K562 (cell line): ENCODE measurements at regions not wholly inside any gene's neighbourhood (a gene's known extent, or its start where the extent isn't known, plus 50 kb on each side); places are given as distances from the start of the nearest gene placed in this dataset.

ENCODE experiments used
- ATAC-seq: fragments of 200-7000 bp; cut with Tn5 transposase; 3 replicates; pipeline ENCODE4 v1.9.1; 2020; ENCODE audit warnings: moderate library complexity
- BruUV-seq: library from RNA; stranded (reverse); fragments of 400-500 nt; replicated peaks from 2 replicates; lab custom pipeline; 2021; lab: Mats Ljungman, UMichigan
- CTCF ChIA-PET: fragments of 300-600 bp; formaldehyde crosslinking; extraction: SDS; loops from one replicate; lab custom pipeline; 2021; ENCODE audit warnings: low intra/inter-chr PET ratio; lab: Yijun Ruan, JAX
- POLR2A ChIA-PET: fragments of 300-600, 350-650 bp; sonication (Branson Sonifier 250); formaldehyde crosslinking; extraction: SDS; loops from one replicate; lab custom pipeline; 2021; ENCODE audit warnings: antibody characterized with exemption, inconsistent platforms; lab: Yijun Ruan, JAX
- DNase-seq, 4 experiments: peaks; one replicate each; pipeline versions ENCODE4 v3.0.0 to v3.0.0-alpha.2; 2011 to 2018; ENCODE audit warnings: low spot score in 3 of 4, mixed read lengths in 3 of 4; ENCODE audit errors: extremely low read depth in 1 of 4
- FAIRE-seq: peaks from 2 replicates; lab custom pipeline; 2011; peaks lifted over from hg19 to GRCh38; lab: Jason Lieb, UNC
- H2AFZ ChIP-seq: 2 replicates; pipeline ENCODE4 v1.6.0; 2011; ENCODE audit warnings: low read depth, low read length, control low read depth, inconsistent platforms
- H3K27ac ChIP-seq: fragments of 200-600 bp; 3 replicates; pipeline ENCODE4 v1.8.0; 2011; ENCODE audit warnings: low read depth, mild to moderate bottlenecking, control low read depth, inconsistent platforms, low read length, moderate library complexity, mixed read lengths; ENCODE audit errors: extremely low read depth
- H3K27me3 ChIP-seq, 2 experiments: fragments of 300-600 bp in 1 of 2; 2 replicates in 1 of 2; 3 replicates in 1 of 2; pipeline versions ENCODE4 v1.6.0 to v1.8.0; 2011; ENCODE audit warnings: inconsistent platforms in 2 of 2, low read length in 2 of 2, mild to moderate bottlenecking in 1 of 2, mixed read lengths in 1 of 2, moderate library complexity in 1 of 2; ENCODE audit not compliant: control insufficient read depth in 2 of 2, insufficient read depth in 2 of 2
- H3K36me3 ChIP-seq: fragments of 300-600 bp; 3 replicates; pipeline ENCODE4 v1.8.0; 2011; ENCODE audit warnings: mild to moderate bottlenecking, low read length, inconsistent platforms; ENCODE audit not compliant: control insufficient read depth, insufficient read depth
- H3K4me1 ChIP-seq, 2 experiments: fragments of 200-600 bp in 1 of 2; replicated peaks in 1 of 2; 2 replicates in 1 of 2; 3 replicates in 1 of 2; pipeline versions ENCODE4 v1.5.1 to v1.8.0; 2011; ENCODE audit warnings: inconsistent platforms in 2 of 2, low read length in 2 of 2, mild to moderate bottlenecking in 1 of 2, mixed read lengths in 1 of 2, moderate library complexity in 1 of 2; ENCODE audit not compliant: control insufficient read depth in 2 of 2, insufficient read depth in 2 of 2
- H3K4me2 ChIP-seq: 2 replicates; pipeline ENCODE4 v1.6.1; 2011; ENCODE audit warnings: low read length, control low read depth, inconsistent platforms, mixed read lengths; ENCODE audit not compliant: insufficient read depth
- H3K4me3 ChIP-seq: fragments of 200-600 bp; sonication (generic), shearing (Covaris generic); 2 replicates; pipeline ENCODE4 v1.5.1; 2016; ENCODE audit warnings: control low read depth, inconsistent platforms
- H3K79me2 ChIP-seq: fragments of 200-600 bp; 3 replicates; pipeline ENCODE4 v1.8.0; 2011; ENCODE audit warnings: low read length, inconsistent platforms; ENCODE audit not compliant: control insufficient read depth, insufficient read depth
- H3K9ac ChIP-seq, 2 experiments: 2 replicates each; pipeline versions ENCODE4 v1.6.0 to v1.6.1; 2011; ENCODE audit warnings: low read depth in 2 of 2, low read length in 2 of 2, control low read depth in 1 of 2, inconsistent platforms in 1 of 2, mild to moderate bottlenecking in 1 of 2, mixed read lengths in 1 of 2; ENCODE audit not compliant: insufficient read depth in 1 of 2
- H3K9me1 ChIP-seq: one replicate; pipeline ENCODE4 v1.6.0; 2011; ENCODE audit warnings: inconsistent platforms, mild to moderate bottlenecking, low read length, moderate library complexity; ENCODE audit not compliant: control insufficient read depth, insufficient read depth
- H3K9me3 ChIP-seq: replicated peaks from 2 replicates; pipeline ENCODE4 v1.5.1; 2011; ENCODE audit warnings: low read depth, low read length, inconsistent platforms; ENCODE audit not compliant: control insufficient read depth, insufficient read depth
- H4K20me1 ChIP-seq: replicated peaks from 2 replicates; pipeline ENCODE4 v1.6.1; 2011; ENCODE audit warnings: low read length, inconsistent platforms, mixed read lengths; ENCODE audit not compliant: control insufficient read depth, insufficient read depth
- C11orf30 ChIP-seq: fragments of 450-650 bp; IDR thresholded peaks from 2 replicates; pipeline ENCODE4 v1.6.1; 2016; ENCODE audit warnings: low read depth, mild to moderate bottlenecking
- CHD1 ChIP-seq: fragments of 200-600 bp; sonication (generic); IDR thresholded peaks from one replicate; pipeline ENCODE4 v1.6.1; 2012; ENCODE audit warnings: mild to moderate bottlenecking, moderate library complexity, low read length, inconsistent platforms
- DPF2 ChIP-seq: fragments of 450-650 bp; IDR thresholded peaks from 2 replicates; pipeline ENCODE4 v1.6.1; 2016
- ELF4 ChIP-seq: fragments of 450-650 bp; formaldehyde crosslinking; IDR thresholded peaks from 2 replicates; pipeline ENCODE4 v1.4.0; 2022; ENCODE audit warnings: missing genetic modification characterization
- EP400 ChIP-seq: fragments of 450-650 bp; IDR thresholded peaks from 2 replicates; pipeline ENCODE4 v1.6.1; 2017; ENCODE audit warnings: antibody characterized with exemption, mild to moderate bottlenecking, moderate library complexity
- ERF ChIP-seq: fragments of 450-650 bp; formaldehyde crosslinking; IDR thresholded peaks from 2 replicates; pipeline ENCODE4 v1.4.0; 2020; ENCODE audit warnings: mild to moderate bottlenecking, mixed read lengths
- MAFG ChIP-seq: fragments of 450-650 bp; conservative IDR thresholded peaks from 2 replicates; pipeline ENCODE4 v1.6.1; 2016; ENCODE audit warnings: missing genetic modification characterization, missing compliant biosample characterization
- MXI1 ChIP-seq: IDR thresholded peaks from 2 replicates; pipeline ENCODE4 v1.6.1; 2011; ENCODE audit warnings: low read depth, mild to moderate bottlenecking, improper control_type of control experiment, low read length
- NFIC ChIP-seq: fragments of 450-650 bp; IDR thresholded peaks from 2 replicates; pipeline ENCODE4 v1.6.1; 2017; ENCODE audit warnings: mild to moderate bottlenecking, inconsistent platforms
- POLR2G ChIP-seq: fragments of 200-400 bp; formaldehyde crosslinking; IDR thresholded peaks from 2 replicates; pipeline ENCODE4 v1.6.1; 2017; ENCODE audit warnings: low read depth, mild to moderate bottlenecking, antibody characterized with exemption, low read length, moderate library complexity
- U2AF1 ChIP-seq: fragments of 200-400 bp; formaldehyde crosslinking; optimal IDR thresholded peaks from 2 replicates; pipeline ENCODE3; 2017; ENCODE audit warnings: mild to moderate bottlenecking, low read depth, low read length, moderate library complexity
- ZNF12 ChIP-seq: sonication (generic); formaldehyde crosslinking; IDR thresholded peaks from 2 replicates; pipeline ENCODE4 v1.4.0; 2020; ENCODE audit warnings: mild to moderate bottlenecking, missing genetic modification reagents
- ZNF316 ChIP-seq: fragments of 450-650 bp; IDR thresholded peaks from 2 replicates; pipeline ENCODE4 v1.6.1; 2016
- ZNF407 ChIP-seq: fragments of 450-650 bp; IDR thresholded peaks from 2 replicates; pipeline ENCODE4 v1.6.1; 2016; ENCODE audit warnings: low read depth
- WGBS: fragments of 100-300 bp; shearing (Covaris generic); methylation state at CpG from one replicate; pipeline ENCODE4 v1.1.6; 2016; ENCODE audit warnings: low coverage, mixed read lengths; ENCODE audit not compliant: insufficient coverage; ENCODE audit errors: missing lambda C conversion rate; 5-methylcytosine and 5-hydroxymethylcytosine counted together
- in situ Hi-C: fragments of 300-500 bp; cut with MboI; formaldehyde crosslinking; loops from 4 replicates; pipeline ENCODE4 v1.15.0; 2018; ENCODE audit warnings: inconsistent platforms, mixed read lengths
- intact Hi-C: fragments of 100-400 bp; cut with micrococcal nuclease; formaldehyde crosslinking; loops from 2 replicates; pipeline ENCODE4 v1.14.2; 2022
- TF ChIP-seq, protein P1 (sequence below): fragments of 250-450 bp; sonication (Bioruptor Pico); IDR thresholded peaks from 2 replicates; pipeline ENCODE4 v1.8.0; 2022; ENCODE audit warnings: inconsistent platforms

DNA sequence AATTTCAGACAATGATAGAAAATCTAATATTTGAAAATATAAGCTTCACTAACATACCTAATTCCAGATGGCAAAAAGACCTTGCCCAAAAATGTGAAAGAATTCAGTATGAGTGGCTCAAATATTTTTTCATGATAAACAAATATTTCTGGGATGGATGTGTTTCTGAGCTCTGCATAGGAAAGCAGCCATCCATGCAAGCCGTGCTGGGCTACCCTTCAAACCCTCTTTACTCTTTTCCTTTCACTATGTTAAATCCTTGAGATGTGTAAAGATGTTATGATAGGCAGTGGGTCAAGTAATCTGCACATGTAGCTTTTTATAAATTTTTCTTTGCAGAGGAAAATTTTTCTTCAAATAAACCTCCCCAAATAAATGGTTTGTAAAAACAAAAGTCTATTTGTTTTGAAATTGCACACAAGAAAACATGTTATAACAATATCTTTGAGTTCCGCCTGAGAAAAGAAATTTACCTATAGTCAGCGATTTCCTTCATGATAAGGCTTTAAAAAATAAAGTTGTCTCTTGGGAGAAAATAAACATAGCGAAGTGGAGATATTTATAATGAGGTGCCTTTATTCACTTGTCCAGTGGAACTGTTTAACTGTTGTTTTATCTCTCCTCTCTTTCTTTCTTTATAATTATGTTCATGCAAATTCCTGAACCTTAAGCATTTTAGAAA is 154.3 kb upstream of the PITX1 start:
- CTCF ChIA-PET, result no interaction called here
- no peak overlapping the region for H3K4me3 ChIP-seq
- no peak for ATAC-seq
- H3K9me1 ChIP-seq, result no peaks in the 10 kb centered on the region
- H3K79me2 ChIP-seq, result no peaks in the 10 kb centered on the region
- no peaks in the 10 kb centered on the region for H3K9me3 ChIP-seq
- H3K9ac ChIP-seq, result no peak overlapping the region
- H4K20me1 ChIP-seq, result no peaks in the 10 kb centered on the region
- peaks cover 31 to 34% of the 10 kb centered on the region in 2 experiments; a peak in 4 of 5 replicates for H3K4me1 ChIP-seq
- FAIRE-seq, result no peak
- H3K27ac ChIP-seq, result no peak overlapping the region
- 70% methylated on average over 4 of the region's 4 CpGs for WGBS
- H3K27me3 ChIP-seq, result no peaks in the 10 kb centered on the region
- no peaks in the 10 kb centered on the region for H3K36me3 ChIP-seq
- intact Hi-C loops (loop anchor here (5.0 to 10.0 kb wide), 3 partner anchors 56 to 271 kb away; no protein-coding TSS in a partner anchor), in situ Hi-C loops (no loop called here)
- peak overlapping the region; percentile 53; the same call in 1 of the 2 replicates for H2AFZ ChIP-seq
- DNase-seq, result no peak
- H3K4me2 ChIP-seq, result no peak overlapping the region
- no TSS peak for BruUV-seq
- POLR2A ChIA-PET, result interaction anchor here (1.2 kb wide), 1 partner anchor 179 kb away, joined by 3 read pairs; no protein-coding TSS in a partner anchor
- TF ChIP-seq ZNF407 (no peak), ERF (no peak), CHD1 (peak; percentile 34), U2AF1 (no peak), MAFG (tag) (peak; percentile 84), MXI1 (no peak), NFIC (no peak), EP400 (no peak), C11orf30 (peak; percentile 89), ZNF12 (CRISPR knock-in tag) (no peak), POLR2G (no peak), ELF4 (CRISPR knock-in tag) (no peak), DPF2 (no peak), ZNF316 (peak; percentile 96)
- TF ChIP-seq, protein P1, sequence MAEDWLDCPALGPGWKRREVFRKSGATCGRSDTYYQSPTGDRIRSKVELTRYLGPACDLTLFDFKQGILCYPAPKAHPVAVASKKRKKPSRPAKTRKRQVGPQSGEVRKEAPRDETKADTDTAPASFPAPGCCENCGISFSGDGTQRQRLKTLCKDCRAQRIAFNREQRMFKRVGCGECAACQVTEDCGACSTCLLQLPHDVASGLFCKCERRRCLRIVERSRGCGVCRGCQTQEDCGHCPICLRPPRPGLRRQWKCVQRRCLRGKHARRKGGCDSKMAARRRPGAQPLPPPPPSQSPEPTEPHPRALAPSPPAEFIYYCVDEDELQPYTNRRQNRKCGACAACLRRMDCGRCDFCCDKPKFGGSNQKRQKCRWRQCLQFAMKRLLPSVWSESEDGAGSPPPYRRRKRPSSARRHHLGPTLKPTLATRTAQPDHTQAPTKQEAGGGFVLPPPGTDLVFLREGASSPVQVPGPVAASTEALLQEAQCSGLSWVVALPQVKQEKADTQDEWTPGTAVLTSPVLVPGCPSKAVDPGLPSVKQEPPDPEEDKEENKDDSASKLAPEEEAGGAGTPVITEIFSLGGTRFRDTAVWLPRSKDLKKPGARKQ (CRISPR knock-in tag), result no peak
